GM12891 (cell line): ENCODE measurements at regions not wholly inside any gene's neighbourhood (a gene's known extent, or its start where the extent isn't known, plus 50 kb on each side); places are given as distances from the start of the nearest gene placed in this dataset.

Source experiments
- POLR2A ChIP-seq: IDR thresholded peaks from 2 replicates; pipeline ENCODE4 v1.6.1; 2011; ENCODE audit warnings: low read depth, low read length, control low read depth
- POLR2AphosphoS5 ChIP-seq: IDR thresholded peaks from 2 replicates; pipeline ENCODE4 v1.6.1; 2011; ENCODE audit warnings: low read depth, low read length, control low read depth
- POU2F2 ChIP-seq: IDR thresholded peaks from 2 replicates; pipeline ENCODE4 v1.6.1; 2011; ENCODE audit warnings: low read depth, mild to moderate bottlenecking, control low read depth, low read length, moderate library complexity
- SPI1 ChIP-seq: IDR thresholded peaks from 2 replicates; pipeline ENCODE4 v1.6.1; 2011; ENCODE audit warnings: low read depth, low read length, control low read depth

DNA sequence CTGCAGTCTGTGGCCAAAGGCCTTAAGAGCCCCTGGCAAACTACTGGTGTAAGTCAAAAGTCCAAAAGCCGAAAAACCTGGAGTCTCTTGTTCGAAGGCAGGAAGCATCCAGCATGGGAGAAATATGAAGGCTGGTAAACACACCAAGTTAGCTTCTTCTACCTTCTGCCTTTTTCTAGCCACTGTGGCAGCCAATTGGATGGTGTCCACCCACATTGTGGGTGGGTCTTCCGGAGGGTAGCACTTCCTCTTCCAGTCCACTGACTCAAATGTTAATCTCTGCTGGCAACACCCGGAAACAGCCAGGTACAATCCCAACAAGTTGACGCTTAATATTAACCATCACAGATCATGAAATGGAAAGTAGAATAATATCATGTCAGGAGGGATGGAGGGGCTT is 827.6 kb downstream of the SORCS1 start:
- TF ChIP-seq SPI1 (no peak), POLR2A (no peak), POLR2AphosphoS5 (no peak), POU2F2 (no peak)
